ENCODE measurements at regions not wholly inside any gene's neighbourhood (a gene's known extent, or its start where the extent isn't known, plus 50 kb on each side); places are given as distances from the start of the nearest gene placed in this dataset.

- Histone ChIP-seq H3K79me2 (ENCODE audit: insufficient read depth, low read length) (no peaks in the 10 kb centered on the region), H3K4me3 (replicated peaks in 1 of 2; ENCODE audit: low read depth in 1 of 2, low read length in 2 of 2) (no peak overlapping the region), H2AFZ (ENCODE audit: low read depth, low read length, poor library complexity, severe bottlenecking) (no peak overlapping the region), H3K27me3 (ENCODE audit: insufficient read depth, low read length) (peaks cover 13% of the 10 kb centered on the region; the same call in 1 of the 2 replicates), H3K4me2 (ENCODE audit: low read length) (no peak overlapping the region), H3K4me1 (ENCODE audit: control insufficient read depth in 1 of 2, insufficient read depth in 2 of 2, low read length in 2 of 2) (no peaks in the 10 kb centered on the region), H4K20me1 (ENCODE audit: insufficient read depth) (no peaks in the 10 kb centered on the region), H3K36me3 (ENCODE audit: control insufficient read depth in 1 of 2, insufficient read depth in 2 of 2, low read length in 2 of 2) (no peaks in the 10 kb centered on the region), H3K9me2 (ENCODE audit: insufficient read depth) (no peaks in the 10 kb centered on the region), H3K9ac (ENCODE audit: low read length) (no peak overlapping the region), H3K9me3 (ENCODE audit: control insufficient read depth in 1 of 2, insufficient read depth in 1 of 2, low read depth in 1 of 2, low read length in 2 of 2) (no peaks in the 10 kb centered on the region), H3K27ac (ENCODE audit: low read depth, low read length) (no peak overlapping the region)
- TF ChIP-seq CBX3 (IDR thresholded peaks at IDR 0.05; ENCODE audit: low read depth) (no peak), ZNF274 (IDR thresholded peaks at IDR 0.05; ENCODE audit: low read depth, low read length) (no peak), EZH2 (IDR thresholded peaks at IDR 0.05) (no peak), YY1 (IDR thresholded peaks at IDR 0.05; ENCODE audit: extremely low read depth, insufficient replicate concordance, low read depth, low read length) (no peak), SRF (IDR thresholded peaks at IDR 0.05; ENCODE audit: low read depth) (no peak), CEBPB (IDR thresholded peaks at IDR 0.05; ENCODE audit: low read depth) (no peak), CTCF (IDR thresholded peaks at IDR 0.05 in 2 of 3, conservative IDR thresholded peaks at IDR 0.05 in 1 of 3; ENCODE audit: borderline replicate concordance in 1 of 3, insufficient read depth in 1 of 3, low read depth in 2 of 3, low read length in 2 of 3) (no peak), FOSL1 (IDR thresholded peaks at IDR 0.05; ENCODE audit: low read depth) (no peak), SIN3A (IDR thresholded peaks at IDR 0.05; ENCODE audit: low read depth) (no peak), POLR2A (IDR thresholded peaks at IDR 0.05; ENCODE audit: borderline replicate concordance, extremely low read depth, insufficient read depth, insufficient read length) (no peak), POLR2AphosphoS5 (IDR thresholded peaks at IDR 0.05; ENCODE audit: low read depth, low read length) (no peak)
- TF ChIP-seq, protein P1, sequence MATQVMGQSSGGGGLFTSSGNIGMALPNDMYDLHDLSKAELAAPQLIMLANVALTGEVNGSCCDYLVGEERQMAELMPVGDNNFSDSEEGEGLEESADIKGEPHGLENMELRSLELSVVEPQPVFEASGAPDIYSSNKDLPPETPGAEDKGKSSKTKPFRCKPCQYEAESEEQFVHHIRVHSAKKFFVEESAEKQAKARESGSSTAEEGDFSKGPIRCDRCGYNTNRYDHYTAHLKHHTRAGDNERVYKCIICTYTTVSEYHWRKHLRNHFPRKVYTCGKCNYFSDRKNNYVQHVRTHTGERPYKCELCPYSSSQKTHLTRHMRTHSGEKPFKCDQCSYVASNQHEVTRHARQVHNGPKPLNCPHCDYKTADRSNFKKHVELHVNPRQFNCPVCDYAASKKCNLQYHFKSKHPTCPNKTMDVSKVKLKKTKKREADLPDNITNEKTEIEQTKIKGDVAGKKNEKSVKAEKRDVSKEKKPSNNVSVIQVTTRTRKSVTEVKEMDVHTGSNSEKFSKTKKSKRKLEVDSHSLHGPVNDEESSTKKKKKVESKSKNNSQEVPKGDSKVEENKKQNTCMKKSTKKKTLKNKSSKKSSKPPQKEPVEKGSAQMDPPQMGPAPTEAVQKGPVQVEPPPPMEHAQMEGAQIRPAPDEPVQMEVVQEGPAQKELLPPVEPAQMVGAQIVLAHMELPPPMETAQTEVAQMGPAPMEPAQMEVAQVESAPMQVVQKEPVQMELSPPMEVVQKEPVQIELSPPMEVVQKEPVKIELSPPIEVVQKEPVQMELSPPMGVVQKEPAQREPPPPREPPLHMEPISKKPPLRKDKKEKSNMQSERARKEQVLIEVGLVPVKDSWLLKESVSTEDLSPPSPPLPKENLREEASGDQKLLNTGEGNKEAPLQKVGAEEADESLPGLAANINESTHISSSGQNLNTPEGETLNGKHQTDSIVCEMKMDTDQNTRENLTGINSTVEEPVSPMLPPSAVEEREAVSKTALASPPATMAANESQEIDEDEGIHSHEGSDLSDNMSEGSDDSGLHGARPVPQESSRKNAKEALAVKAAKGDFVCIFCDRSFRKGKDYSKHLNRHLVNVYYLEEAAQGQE (IDR thresholded peaks at IDR 0.05; ENCODE audit: low read depth): no peak
- TF ChIP-seq, protein P2, sequence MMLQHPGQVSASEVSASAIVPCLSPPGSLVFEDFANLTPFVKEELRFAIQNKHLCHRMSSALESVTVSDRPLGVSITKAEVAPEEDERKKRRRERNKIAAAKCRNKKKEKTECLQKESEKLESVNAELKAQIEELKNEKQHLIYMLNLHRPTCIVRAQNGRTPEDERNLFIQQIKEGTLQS (IDR thresholded peaks at IDR 0.05): no peak
- no peak for DNase-seq (ENCODE audit: low read depth, low spot score)
- ChIA-PET RAD21 (ENCODE audit: low non-redundant PET in 1 of 2, low total read pairs in 2 of 2, uncharacterized antibody in 2 of 2, unreplicated experiment in 2 of 2) (no interaction called here), POLR2A (no interaction called here), CTCF (interaction anchor here (0.6 to 3.2 kb wide), 5 partner anchors 11 to 609 kb away, joined by 3 to 16 read pairs (median 4); no protein-coding TSS in a partner anchor)
- intact Hi-C loops (cut with micrococcal nuclease): loop anchor here (2.0 to 10.0 kb wide), 4 partner anchors 611 to 1688 kb away; no protein-coding TSS in a partner anchor
- no peak for ATAC-seq
- no TSS peak for BruUV-seq (replicated peaks)
Measured at GRCh38 chr1:60156371-60156770, 82.8 kb upstream of the C1orf87 start.

Data from HCT116 (cell line).